Ishikawa (cell line): ENCODE measurements at regions not wholly inside any gene's neighbourhood (a gene's known extent, or its start where the extent isn't known, plus 50 kb on each side); places are given as distances from the start of the nearest gene placed in this dataset.

Experiments
- CEBPB ChIP-seq: IDR thresholded peaks from 2 replicates; pipeline ENCODE4 v1.6.1; 2012
- CREB1 ChIP-seq: IDR thresholded peaks from 2 replicates; pipeline ENCODE4 v1.6.1; 2012; ENCODE audit warnings: low read depth
- EGR1 ChIP-seq: IDR thresholded peaks from 2 replicates; pipeline ENCODE4 v1.6.1; 2012
- EP300 ChIP-seq: IDR thresholded peaks from 2 replicates; pipeline ENCODE4 v1.6.1; 2012; ENCODE audit warnings: borderline replicate concordance
- FOXM1 ChIP-seq: IDR thresholded peaks from 2 replicates; pipeline ENCODE4 v1.6.1; 2012; ENCODE audit warnings: low read depth, borderline replicate concordance
- MAX ChIP-seq: IDR thresholded peaks from 2 replicates; pipeline ENCODE4 v1.6.1; 2012
- NFIC ChIP-seq: IDR thresholded peaks from 2 replicates; pipeline ENCODE4 v1.6.1; 2012
- RAD21 ChIP-seq: IDR thresholded peaks from 2 replicates; pipeline ENCODE4 v1.6.1; 2012; ENCODE audit warnings: low read depth
- TAF1 ChIP-seq: IDR thresholded peaks from 2 replicates; pipeline ENCODE4 v1.6.1; 2012; ENCODE audit warnings: low read depth, mild to moderate bottlenecking
- TCF12 ChIP-seq: IDR thresholded peaks from 2 replicates; pipeline ENCODE4 v1.6.1; 2012; ENCODE audit warnings: low read depth
- YY1 ChIP-seq: IDR thresholded peaks from 2 replicates; pipeline ENCODE4 v1.6.1; 2012; ENCODE audit warnings: low read depth
- ZBTB7A ChIP-seq: IDR thresholded peaks from 2 replicates; pipeline ENCODE4 v1.6.1; 2012; ENCODE audit warnings: low read depth
- TF ChIP-seq, protein P1 (sequence below): IDR thresholded peaks from 2 replicates; pipeline ENCODE4 v1.6.1; 2012; ENCODE audit warnings: low read depth, mild to moderate bottlenecking

- TF ChIP-seq TAF1 = no peak
- no peak for TF ChIP-seq EGR1
- TF ChIP-seq FOXM1 = peak; percentile 69; the same call in 1 of the 2 replicates
- TF ChIP-seq RAD21 = no peak; the same call in 1 of the 2 replicates
- TF ChIP-seq CREB1 = no peak
- no peak for TF ChIP-seq CEBPB
- 0 out of 2 replicates have a peak, but pooled peaks have one; percentile 48 for TF ChIP-seq YY1
- TF ChIP-seq EP300 = peak; percentile 91
- TF ChIP-seq MAX = no peak; the same call in 1 of the 2 replicates
- peak; percentile 61 for TF ChIP-seq NFIC
- TF ChIP-seq, protein P1, sequence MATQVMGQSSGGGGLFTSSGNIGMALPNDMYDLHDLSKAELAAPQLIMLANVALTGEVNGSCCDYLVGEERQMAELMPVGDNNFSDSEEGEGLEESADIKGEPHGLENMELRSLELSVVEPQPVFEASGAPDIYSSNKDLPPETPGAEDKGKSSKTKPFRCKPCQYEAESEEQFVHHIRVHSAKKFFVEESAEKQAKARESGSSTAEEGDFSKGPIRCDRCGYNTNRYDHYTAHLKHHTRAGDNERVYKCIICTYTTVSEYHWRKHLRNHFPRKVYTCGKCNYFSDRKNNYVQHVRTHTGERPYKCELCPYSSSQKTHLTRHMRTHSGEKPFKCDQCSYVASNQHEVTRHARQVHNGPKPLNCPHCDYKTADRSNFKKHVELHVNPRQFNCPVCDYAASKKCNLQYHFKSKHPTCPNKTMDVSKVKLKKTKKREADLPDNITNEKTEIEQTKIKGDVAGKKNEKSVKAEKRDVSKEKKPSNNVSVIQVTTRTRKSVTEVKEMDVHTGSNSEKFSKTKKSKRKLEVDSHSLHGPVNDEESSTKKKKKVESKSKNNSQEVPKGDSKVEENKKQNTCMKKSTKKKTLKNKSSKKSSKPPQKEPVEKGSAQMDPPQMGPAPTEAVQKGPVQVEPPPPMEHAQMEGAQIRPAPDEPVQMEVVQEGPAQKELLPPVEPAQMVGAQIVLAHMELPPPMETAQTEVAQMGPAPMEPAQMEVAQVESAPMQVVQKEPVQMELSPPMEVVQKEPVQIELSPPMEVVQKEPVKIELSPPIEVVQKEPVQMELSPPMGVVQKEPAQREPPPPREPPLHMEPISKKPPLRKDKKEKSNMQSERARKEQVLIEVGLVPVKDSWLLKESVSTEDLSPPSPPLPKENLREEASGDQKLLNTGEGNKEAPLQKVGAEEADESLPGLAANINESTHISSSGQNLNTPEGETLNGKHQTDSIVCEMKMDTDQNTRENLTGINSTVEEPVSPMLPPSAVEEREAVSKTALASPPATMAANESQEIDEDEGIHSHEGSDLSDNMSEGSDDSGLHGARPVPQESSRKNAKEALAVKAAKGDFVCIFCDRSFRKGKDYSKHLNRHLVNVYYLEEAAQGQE = no peak
- TF ChIP-seq ZBTB7A = no peak
- TF ChIP-seq TCF12 = peak; percentile 71
These were observed 786.5 kb upstream of the ACO1 start for GRCh38 chr9:31597977-31598376.
